IMR-90 (cell line): ENCODE measurements at regions not wholly inside any gene's neighbourhood (a gene's known extent, or its start where the extent isn't known, plus 50 kb on each side); places are given as distances from the start of the nearest gene placed in this dataset.
A peak's percentile ranks its signal among the peaks of the same experiment; 100 is the strongest.

Source experiments
- ATAC-seq: fragments of 200-7000 bp; cut with Tn5 transposase; 2 replicates; pipeline ENCODE4 v1.9.1; 2020; ENCODE audit warnings: low read depth, mild to moderate bottlenecking, moderate library complexity
- BruUV-seq: library from RNA; stranded (reverse); fragments of 400-500 nt; replicated peaks from 2 replicates; lab custom pipeline; 2021; lab: Mats Ljungman, UMichigan
- CTCF ChIA-PET: fragments of 300-600 bp; formaldehyde crosslinking; extraction: SDS; loops from one replicate; lab custom pipeline; 2021; ENCODE audit warnings: antibody characterized with exemption; lab: Yijun Ruan, JAX
- POLR2A ChIA-PET: fragments of 300-600 bp; sonication (Branson Sonifier 250); formaldehyde crosslinking; loops from one replicate; lab custom pipeline; 2022; ENCODE audit warnings: antibody characterized with exemption; ENCODE audit not compliant: unreplicated experiment; lab: Charles Lee
- DNase-seq: peaks from one replicate; pipeline ENCODE4 v3.0.0; 2013
- H2AFZ ChIP-seq: replicated peaks from 2 replicates; pipeline ENCODE3; 2013; ENCODE audit warnings: low read length, mild to moderate bottlenecking; ENCODE audit not compliant: poor library complexity
- H2AK5ac ChIP-seq: 2 replicates; pipeline ENCODE4 v1.6.1; 2013; ENCODE audit warnings: low read depth, low read length, inconsistent platforms
- H2AK9ac ChIP-seq: replicated peaks from 2 replicates; pipeline ENCODE3; 2013; ENCODE audit warnings: mild to moderate bottlenecking, low read depth, low read length, moderate library complexity; ENCODE audit not compliant: poor library complexity
- H2BK120ac ChIP-seq: 2 replicates; pipeline ENCODE4 v1.6.1; 2013; ENCODE audit warnings: low read depth, low read length, inconsistent platforms
- H2BK15ac ChIP-seq: 3 replicates; pipeline ENCODE4 v1.6.1; 2013; ENCODE audit warnings: low read depth, low read length, inconsistent platforms
- H2BK20ac ChIP-seq: 2 replicates; pipeline ENCODE4 v1.6.1; 2013; ENCODE audit warnings: low read depth, mild to moderate bottlenecking, inconsistent platforms, low read length, moderate library complexity
- H2BK5ac ChIP-seq: 2 replicates; pipeline ENCODE4 v1.6.1; 2013; ENCODE audit warnings: mild to moderate bottlenecking, low read depth, low read length, inconsistent platforms; ENCODE audit not compliant: poor library complexity, severe bottlenecking
- H3K14ac ChIP-seq: replicated peaks from 2 replicates; pipeline ENCODE4 v1.6.1; 2013; ENCODE audit warnings: low read depth, low read length, inconsistent platforms
- H3K18ac ChIP-seq: 2 replicates; pipeline ENCODE4 v1.6.1; 2013; ENCODE audit warnings: low read depth, low read length, control low read depth
- H3K23ac ChIP-seq: 2 replicates; pipeline ENCODE4 v1.6.1; 2013; ENCODE audit warnings: low read depth, low read length, inconsistent platforms
- H3K27ac ChIP-seq: 2 replicates; pipeline ENCODE4 v1.5.1; 2013; ENCODE audit warnings: mild to moderate bottlenecking, control low read depth, low read length; ENCODE audit not compliant: insufficient read depth
- H3K27me3 ChIP-seq: 2 replicates; pipeline ENCODE4 v1.6.1; 2013; ENCODE audit warnings: low read length; ENCODE audit not compliant: control insufficient read depth, insufficient read depth
- H3K36me3 ChIP-seq: 2 replicates; pipeline ENCODE4 v1.6.1; 2013; ENCODE audit warnings: low read length, mixed read lengths; ENCODE audit not compliant: control insufficient read depth, insufficient read depth
- H3K4ac ChIP-seq: 2 replicates; pipeline ENCODE4 v1.6.1; 2013; ENCODE audit warnings: low read depth, low read length, inconsistent platforms
- H3K4me1 ChIP-seq: 2 replicates; pipeline ENCODE4 v1.6.1; 2013; ENCODE audit warnings: low read length, mixed read lengths; ENCODE audit not compliant: control insufficient read depth, insufficient read depth
- H3K4me2 ChIP-seq: 2 replicates; pipeline ENCODE4 v1.6.1; 2013; ENCODE audit warnings: low read depth, mild to moderate bottlenecking, control low read depth, low read length, moderate library complexity
- H3K4me3 ChIP-seq: 2 replicates; pipeline ENCODE4 v1.5.1; 2013; ENCODE audit warnings: low read depth, mild to moderate bottlenecking, control low read depth, low read length, moderate library complexity; ENCODE audit not compliant: insufficient read depth
- H3K56ac ChIP-seq: 2 replicates; pipeline ENCODE4 v1.6.1; 2013; ENCODE audit warnings: low read length, inconsistent platforms; ENCODE audit not compliant: insufficient read depth; ENCODE audit errors: extremely low read depth
- H3K79me1 ChIP-seq, 2 experiments: 2 replicates each; pipeline ENCODE4 v1.6.1; 2013; ENCODE audit warnings: low read length in 2 of 2, inconsistent platforms in 1 of 2, low read depth in 1 of 2
- H3K9ac ChIP-seq: 2 replicates; pipeline ENCODE4 v1.6.1; 2013; ENCODE audit warnings: low read depth, low read length, control low read depth
- H3K9me1 ChIP-seq: 2 replicates; pipeline ENCODE4 v1.6.1; 2013; ENCODE audit warnings: low read length, inconsistent platforms; ENCODE audit not compliant: insufficient read depth
- H3K9me3 ChIP-seq: 2 replicates; pipeline ENCODE4 v1.6.1; 2013; ENCODE audit warnings: low read length; ENCODE audit not compliant: control insufficient read depth, insufficient read depth
- H4K20me1 ChIP-seq: 2 replicates; pipeline ENCODE4 v1.6.1; 2013; ENCODE audit warnings: low read length, inconsistent platforms; ENCODE audit not compliant: insufficient read depth
- H4K5ac ChIP-seq: 2 replicates; pipeline ENCODE4 v1.6.1; 2013; ENCODE audit warnings: mild to moderate bottlenecking, low read depth, low read length, control low read depth
- H4K8ac ChIP-seq, 2 experiments: 2 replicates each; pipeline ENCODE4 v1.6.1; 2013; ENCODE audit warnings: low read depth in 2 of 2, low read length in 2 of 2, control low read depth in 1 of 2, inconsistent platforms in 1 of 2
- H4K91ac ChIP-seq: 2 replicates; pipeline ENCODE4 v1.6.1; 2013; ENCODE audit warnings: low read depth, low read length, inconsistent platforms; ENCODE audit not compliant: insufficient read depth
- BHLHE40 ChIP-seq: fragments of 150-350 bp; IDR thresholded peaks from 2 replicates; pipeline ENCODE4 v1.6.1; 2016; ENCODE audit warnings: mild to moderate bottlenecking, low read depth, low read length
- CEBPB ChIP-seq: IDR thresholded peaks from 2 replicates; pipeline ENCODE4 v1.6.1; 2012; ENCODE audit warnings: low read depth, low read length, improper control_type of control experiment
- CHD1 ChIP-seq: IDR thresholded peaks from 2 replicates; pipeline ENCODE4 v1.6.1; 2012; ENCODE audit warnings: low read depth, low read length, improper control_type of control experiment
- CTCF ChIP-seq: conservative IDR thresholded peaks from 2 replicates; pipeline ENCODE4 v1.5.1; 2012; ENCODE audit warnings: mild to moderate bottlenecking, low read depth, low read length, improper control_type of control experiment
- ELK1 ChIP-seq: fragments of 150-350 bp; IDR thresholded peaks from 2 replicates; pipeline ENCODE4 v1.6.1; 2016; ENCODE audit warnings: low read depth, mild to moderate bottlenecking, low read length, moderate library complexity, borderline replicate concordance
- FOS ChIP-seq: fragments of 150-350 bp; IDR thresholded peaks from 2 replicates; pipeline ENCODE4 v1.6.1; 2016; ENCODE audit warnings: low read depth, low read length
- MAFK ChIP-seq: IDR thresholded peaks from 2 replicates; pipeline ENCODE4 v1.6.1; 2012; ENCODE audit warnings: low read depth, low read length, improper control_type of control experiment
- MXI1 ChIP-seq: IDR thresholded peaks from 2 replicates; pipeline ENCODE4 v1.6.1; 2012; ENCODE audit warnings: low read depth, mild to moderate bottlenecking, low read length, moderate library complexity, borderline replicate concordance
- RAD21 ChIP-seq: IDR thresholded peaks from 2 replicates; pipeline ENCODE4 v1.6.1; 2012; ENCODE audit warnings: low read length, improper control_type of control experiment
- RCOR1 ChIP-seq: IDR thresholded peaks from 2 replicates; pipeline ENCODE4 v1.6.1; 2012; ENCODE audit warnings: mild to moderate bottlenecking, low read length, improper control_type of control experiment; ENCODE audit not compliant: insufficient replicate concordance
- RFX5 ChIP-seq: IDR thresholded peaks from 2 replicates; pipeline ENCODE4 v1.8.0; 2012; ENCODE audit warnings: low read depth, mild to moderate bottlenecking, low read length, moderate library complexity
- SMC3 ChIP-seq: fragments of 150-350 bp; IDR thresholded peaks from 2 replicates; pipeline ENCODE4 v1.6.1; 2016; ENCODE audit warnings: low read depth, mild to moderate bottlenecking, antibody characterized with exemption, low read length, moderate library complexity
- USF2 ChIP-seq: fragments of 150-350 bp; IDR thresholded peaks from 2 replicates; pipeline ENCODE4 v1.6.1; 2017; ENCODE audit warnings: mild to moderate bottlenecking, antibody characterized with exemption, low read length, low read depth
- WGBS, 2 experiments: methylation state at CpG; one replicate each; pipeline versions ENCODE4 v1.1.5 to v1.1.7; 2013; ENCODE audit warnings: missing lambda C conversion rate in 2 of 2; ENCODE audit not compliant: insufficient read length in 1 of 2; ENCODE audit errors: extremely low coverage in 2 of 2; 5-methylcytosine and 5-hydroxymethylcytosine counted together
- dilution Hi-C: fragments of 300-500 bp; cut with HindIII; formaldehyde crosslinking; loops from one replicate; pipeline ENCODE4 v1.14.3; 2018; ENCODE audit warnings: low sequenced_read_pairs; ENCODE audit not compliant: unreplicated experiment
- in situ Hi-C: fragments of 300-500 bp; cut with MboI; formaldehyde crosslinking; loops from 3 replicates; pipeline ENCODE4 v1.14.3; 2019; ENCODE audit warnings: low sequenced_read_pairs, inconsistent platforms, mixed read lengths
- intact Hi-C: fragments of 100-400 bp; cut with micrococcal nuclease; formaldehyde crosslinking; loops from 2 replicates; pipeline ENCODE4 v1.10.0; 2022

GRCh38 chr18:8912348-8913326 lies 189.9 kb upstream of the NDUFV2 start:
- ChIA-PET CTCF (no interaction called here), POLR2A (no interaction called here)
- no peak for DNase-seq
- Histone ChIP-seq H3K4me1 (peaks cover 5% of the 10 kb centered on the region), H3K79me1 (no peaks in the 10 kb centered on the region), H4K8ac (peak overlapping the region; percentile 19 to 32; a peak in 1 of 4 replicates), H3K18ac (peak overlapping the region; percentile 56), H2AK5ac (peak overlapping the region; percentile 54), H2BK5ac (peak overlapping the region; percentile 22), H2BK15ac (0 out of 3 replicates have a peak overlapping the region, but pooled peaks have one; percentile 68), H2BK120ac (peak overlapping the region; percentile 79), H2AK9ac (no peak overlapping the region), H3K4me2 (no peak overlapping the region), H3K9me3 (0 out of 2 replicates have a peak, but pooled peaks cover 3% of the 10 kb centered on the region), H2BK20ac (peak overlapping the region; percentile 51), H3K4ac (peak overlapping the region; percentile 63), H4K91ac (peak overlapping the region; percentile 63; the same call in 1 of the 2 replicates), H3K27me3 (no peaks in the 10 kb centered on the region), H3K36me3 (no peaks in the 10 kb centered on the region), H3K23ac (no peak overlapping the region), H4K20me1 (no peaks in the 10 kb centered on the region), H3K9ac (no peak overlapping the region), H4K5ac (peak overlapping the region; percentile 69), H3K4me3 (no peak overlapping the region), H3K27ac (peak overlapping the region; percentile 64), H2AFZ (peak overlapping the region; percentile 68), H3K56ac (no peak overlapping the region), H3K9me1 (0 out of 2 replicates have a peak, but pooled peaks cover 3% of the 10 kb centered on the region), H3K14ac (peak overlapping the region; percentile 55; the same call in 1 of the 2 replicates)
- ATAC-seq, result peak; percentile 62
- in situ Hi-C loops (no loop called here), dilution Hi-C loops (no loop called here), intact Hi-C loops (no loop called here)
- WGBS, 2 experiments, result 83% methylated on average over 4 of the region's 17 CpGs; no CpG with 5 or more reads in 1 of the 2 experiments
- BruUV-seq, result no TSS peak
- TF ChIP-seq BHLHE40, result no peak
- TF ChIP-seq CEBPB, result no peak
- no peak for TF ChIP-seq MAFK
- TF ChIP-seq SMC3, result no peak
- TF ChIP-seq RAD21, result no peak
- no peak for TF ChIP-seq MXI1
- TF ChIP-seq ELK1, result no peak
- no peak for TF ChIP-seq USF2
- no peak for TF ChIP-seq CHD1
- TF ChIP-seq RCOR1, result no peak
- TF ChIP-seq RFX5, result no peak
- TF ChIP-seq CTCF, result no peak
- TF ChIP-seq FOS, result no peak
